ENCODE measurements at regions not wholly inside any gene's neighbourhood (a gene's known extent, or its start where the extent isn't known, plus 50 kb on each side); places are given as distances from the start of the nearest gene placed in this dataset.

GRCh38 chr12:111010061-111010460 is 89.7 kb upstream of the MYL2 start:
- TF ChIP-seq, protein P1, sequence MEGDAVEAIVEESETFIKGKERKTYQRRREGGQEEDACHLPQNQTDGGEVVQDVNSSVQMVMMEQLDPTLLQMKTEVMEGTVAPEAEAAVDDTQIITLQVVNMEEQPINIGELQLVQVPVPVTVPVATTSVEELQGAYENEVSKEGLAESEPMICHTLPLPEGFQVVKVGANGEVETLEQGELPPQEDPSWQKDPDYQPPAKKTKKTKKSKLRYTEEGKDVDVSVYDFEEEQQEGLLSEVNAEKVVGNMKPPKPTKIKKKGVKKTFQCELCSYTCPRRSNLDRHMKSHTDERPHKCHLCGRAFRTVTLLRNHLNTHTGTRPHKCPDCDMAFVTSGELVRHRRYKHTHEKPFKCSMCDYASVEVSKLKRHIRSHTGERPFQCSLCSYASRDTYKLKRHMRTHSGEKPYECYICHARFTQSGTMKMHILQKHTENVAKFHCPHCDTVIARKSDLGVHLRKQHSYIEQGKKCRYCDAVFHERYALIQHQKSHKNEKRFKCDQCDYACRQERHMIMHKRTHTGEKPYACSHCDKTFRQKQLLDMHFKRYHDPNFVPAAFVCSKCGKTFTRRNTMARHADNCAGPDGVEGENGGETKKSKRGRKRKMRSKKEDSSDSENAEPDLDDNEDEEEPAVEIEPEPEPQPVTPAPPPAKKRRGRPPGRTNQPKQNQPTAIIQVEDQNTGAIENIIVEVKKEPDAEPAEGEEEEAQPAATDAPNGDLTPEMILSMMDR (IDR thresholded peaks at IDR 0.05; ENCODE audit: poor library complexity) = no peak
- TF ChIP-seq EZH2 (IDR thresholded peaks at IDR 0.05; ENCODE audit: borderline replicate concordance) (no peak), EZH2phosphoT487 (IDR thresholded peaks at IDR 0.05; ENCODE audit: low read depth, severe bottlenecking, unreplicated experiment) (no peak)
- DNase-seq (ENCODE audit: low spot score) = no peak
- H3K79me2 ChIP-seq = no peaks in the 10 kb centered on the region
- H3K4me3 ChIP-seq = no peak overlapping the region
- no peaks in the 10 kb centered on the region for H3K36me3 ChIP-seq (replicated peaks; ENCODE audit: insufficient read depth, low read depth)
- H3K9me3 ChIP-seq (ENCODE audit: low read depth) = no peaks in the 10 kb centered on the region
- no peak overlapping the region for H2AFZ ChIP-seq
- H4K20me1 ChIP-seq (ENCODE audit: insufficient read depth, poor library complexity, severe bottlenecking) = no peaks in the 10 kb centered on the region
- no peaks in the 10 kb centered on the region for H3K9me2 ChIP-seq (replicated peaks; ENCODE audit: insufficient read depth)
- H3K27me3 ChIP-seq = no peaks in the 10 kb centered on the region
- 82% methylated on average over 3 of the region's 3 CpGs for WGBS (ENCODE audit: low lambda C conversion rate, missing lambda C conversion rate)
- H3K27ac ChIP-seq = no peak overlapping the region
- H3K4me1 ChIP-seq (ENCODE audit: insufficient read depth) = no peaks in the 10 kb centered on the region
- no peak overlapping the region for H3K4me2 ChIP-seq

DNA sequence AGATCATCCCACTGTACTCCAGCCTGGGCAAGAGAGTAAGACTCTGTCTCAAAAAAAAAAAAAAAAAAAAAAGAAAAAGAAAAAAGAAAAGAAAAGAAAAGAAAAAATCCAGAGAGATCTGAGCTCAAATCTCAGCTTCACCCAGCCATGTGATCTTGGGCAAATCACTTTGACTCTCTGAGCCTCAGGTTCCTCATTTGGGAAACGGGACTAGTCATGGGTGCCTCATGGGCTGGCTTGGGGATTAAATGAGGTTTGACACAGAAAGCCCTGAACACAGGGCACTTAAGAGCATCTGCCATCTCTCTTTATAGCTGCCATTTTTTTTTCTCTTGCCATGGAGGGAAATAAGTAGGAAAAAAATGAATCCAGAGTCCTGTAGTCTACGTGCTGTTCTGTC is 86.2 kb upstream of the MYL2 start:
- WGBS (ENCODE audit: low lambda C conversion rate, missing lambda C conversion rate) = 72% methylated on average over 2 of the region's 2 CpGs
- H3K79me2 ChIP-seq = no peaks in the 10 kb centered on the region
- H3K36me3 ChIP-seq (replicated peaks; ENCODE audit: insufficient read depth, low read depth) = no peaks in the 10 kb centered on the region
- H3K27me3 ChIP-seq = no peaks in the 10 kb centered on the region
- no peak overlapping the region for H2AFZ ChIP-seq
- no peaks in the 10 kb centered on the region for H4K20me1 ChIP-seq (ENCODE audit: insufficient read depth, poor library complexity, severe bottlenecking)
- DNase-seq (ENCODE audit: low spot score) = no peak
- H3K4me1 ChIP-seq (ENCODE audit: insufficient read depth) = no peaks in the 10 kb centered on the region
- H3K4me3 ChIP-seq = no peak overlapping the region
- H3K9me3 ChIP-seq (ENCODE audit: low read depth) = no peaks in the 10 kb centered on the region
- no peaks in the 10 kb centered on the region for H3K9me2 ChIP-seq (replicated peaks; ENCODE audit: insufficient read depth)
- H3K4me2 ChIP-seq = no peak overlapping the region
- TF ChIP-seq, protein P1 (IDR thresholded peaks at IDR 0.05; ENCODE audit: poor library complexity) = no peak
- no peak for TF ChIP-seq EZH2phosphoT487 (IDR thresholded peaks at IDR 0.05; ENCODE audit: low read depth, severe bottlenecking, unreplicated experiment)
- TF ChIP-seq EZH2 (IDR thresholded peaks at IDR 0.05; ENCODE audit: borderline replicate concordance) = no peak
- H3K27ac ChIP-seq = no peak overlapping the region

DNA sequence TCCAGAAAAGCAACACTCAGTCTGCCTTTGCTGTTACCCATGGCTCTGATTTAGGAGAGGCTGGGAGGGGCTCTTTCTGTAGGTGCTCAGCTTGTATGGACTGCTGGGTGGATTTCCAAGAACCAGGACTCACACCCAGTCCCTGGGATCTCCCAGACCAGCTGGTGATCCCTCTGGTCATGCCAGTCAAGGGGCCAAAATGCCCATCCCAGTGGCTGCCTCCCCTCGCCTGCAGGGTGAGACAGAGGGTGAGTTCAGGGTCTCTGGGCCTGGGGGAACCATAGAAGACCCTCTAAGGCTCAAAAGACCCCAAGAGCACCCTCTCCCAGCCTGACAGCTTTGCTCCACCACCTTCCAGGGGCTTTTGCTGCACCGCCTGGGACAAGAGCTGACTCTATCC is 78.6 kb upstream of the MYL2 start:
- no peak overlapping the region for H3K27ac ChIP-seq
- no peak for DNase-seq (ENCODE audit: low spot score)
- H2AFZ ChIP-seq = no peak overlapping the region
- TF ChIP-seq EZH2phosphoT487 (IDR thresholded peaks at IDR 0.05; ENCODE audit: low read depth, severe bottlenecking, unreplicated experiment) (no peak), EZH2 (IDR thresholded peaks at IDR 0.05; ENCODE audit: borderline replicate concordance) (no peak)
- TF ChIP-seq, protein P1 (IDR thresholded peaks at IDR 0.05; ENCODE audit: poor library complexity) = no peak
- H3K9me2 ChIP-seq (replicated peaks; ENCODE audit: insufficient read depth) = no peaks in the 10 kb centered on the region
- no peaks in the 10 kb centered on the region for H3K27me3 ChIP-seq
- WGBS (ENCODE audit: low lambda C conversion rate, missing lambda C conversion rate) = 88% methylated on average over 2 of the region's 2 CpGs
- no peak overlapping the region for H3K4me3 ChIP-seq
- no peak overlapping the region for H3K4me2 ChIP-seq
- no peaks in the 10 kb centered on the region for H3K36me3 ChIP-seq (replicated peaks; ENCODE audit: insufficient read depth, low read depth)
- H3K79me2 ChIP-seq = no peaks in the 10 kb centered on the region
- H4K20me1 ChIP-seq (ENCODE audit: insufficient read depth, poor library complexity, severe bottlenecking) = no peaks in the 10 kb centered on the region
- no peaks in the 10 kb centered on the region for H3K4me1 ChIP-seq (ENCODE audit: insufficient read depth)
- H3K9me3 ChIP-seq (ENCODE audit: low read depth) = peaks cover 7% of the 10 kb centered on the region

GRCh38 chr12:110998165-110998564 is 77.8 kb upstream of the MYL2 start:
- Histone ChIP-seq H3K9me2 (replicated peaks; ENCODE audit: insufficient read depth) (no peaks in the 10 kb centered on the region), H4K20me1 (ENCODE audit: insufficient read depth, poor library complexity, severe bottlenecking) (no peaks in the 10 kb centered on the region), H3K36me3 (replicated peaks; ENCODE audit: insufficient read depth, low read depth) (no peaks in the 10 kb centered on the region), H2AFZ (no peak overlapping the region), H3K27ac (no peak overlapping the region), H3K4me3 (no peak overlapping the region), H3K4me2 (no peak overlapping the region), H3K9me3 (ENCODE audit: low read depth) (peaks cover 7% of the 10 kb centered on the region), H3K4me1 (ENCODE audit: insufficient read depth) (no peaks in the 10 kb centered on the region), H3K27me3 (no peaks in the 10 kb centered on the region), H3K79me2 (no peaks in the 10 kb centered on the region)
- no peak for DNase-seq (ENCODE audit: low spot score)
- TF ChIP-seq EZH2phosphoT487 (IDR thresholded peaks at IDR 0.05; ENCODE audit: low read depth, severe bottlenecking, unreplicated experiment) (no peak), EZH2 (IDR thresholded peaks at IDR 0.05; ENCODE audit: borderline replicate concordance) (no peak)
- TF ChIP-seq, protein P1 (IDR thresholded peaks at IDR 0.05; ENCODE audit: poor library complexity) = no peak
- 68% methylated on average over 3 of the region's 3 CpGs for WGBS (ENCODE audit: low lambda C conversion rate, missing lambda C conversion rate)

All from hepatocyte (in vitro differentiated cells).